VCaP (cell line): ENCODE measurements at regions not wholly inside any gene's neighbourhood (a gene's known extent, or its start where the extent isn't known, plus 50 kb on each side); places are given as distances from the start of the nearest gene placed in this dataset.

Source experiments
- H3K27ac ChIP-seq: fragments of 450-650 bp; 2 replicates; pipeline ENCODE4 v1.5.1; 2017
- TF ChIP-seq, protein P1 (sequence below): fragments of 450-650 bp; conservative IDR thresholded peaks from 2 replicates; pipeline ENCODE4 v1.5.1; 2017; ENCODE audit warnings: mild to moderate bottlenecking, moderate library complexity

DNA sequence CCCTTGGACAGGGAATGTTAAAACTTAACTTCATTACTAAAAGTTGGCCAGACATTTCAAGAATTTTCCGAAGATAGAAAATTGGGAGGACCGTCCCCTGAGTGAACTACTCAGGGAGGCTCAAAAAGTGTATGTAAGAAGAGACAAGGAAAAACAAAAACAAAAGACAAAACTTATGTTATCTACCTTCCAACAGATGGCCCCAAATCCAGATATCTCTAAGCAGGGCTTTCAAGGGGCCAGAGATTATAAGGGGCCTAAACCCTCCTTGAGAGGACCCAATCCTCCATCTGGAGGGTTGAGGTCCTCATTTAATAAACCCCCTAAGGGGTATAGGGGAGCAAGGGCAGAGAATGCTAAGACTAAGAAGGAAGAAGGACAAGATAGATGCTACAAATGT, 203.6 kb downstream of the SH2D4B start:
- TF ChIP-seq, protein P1, sequence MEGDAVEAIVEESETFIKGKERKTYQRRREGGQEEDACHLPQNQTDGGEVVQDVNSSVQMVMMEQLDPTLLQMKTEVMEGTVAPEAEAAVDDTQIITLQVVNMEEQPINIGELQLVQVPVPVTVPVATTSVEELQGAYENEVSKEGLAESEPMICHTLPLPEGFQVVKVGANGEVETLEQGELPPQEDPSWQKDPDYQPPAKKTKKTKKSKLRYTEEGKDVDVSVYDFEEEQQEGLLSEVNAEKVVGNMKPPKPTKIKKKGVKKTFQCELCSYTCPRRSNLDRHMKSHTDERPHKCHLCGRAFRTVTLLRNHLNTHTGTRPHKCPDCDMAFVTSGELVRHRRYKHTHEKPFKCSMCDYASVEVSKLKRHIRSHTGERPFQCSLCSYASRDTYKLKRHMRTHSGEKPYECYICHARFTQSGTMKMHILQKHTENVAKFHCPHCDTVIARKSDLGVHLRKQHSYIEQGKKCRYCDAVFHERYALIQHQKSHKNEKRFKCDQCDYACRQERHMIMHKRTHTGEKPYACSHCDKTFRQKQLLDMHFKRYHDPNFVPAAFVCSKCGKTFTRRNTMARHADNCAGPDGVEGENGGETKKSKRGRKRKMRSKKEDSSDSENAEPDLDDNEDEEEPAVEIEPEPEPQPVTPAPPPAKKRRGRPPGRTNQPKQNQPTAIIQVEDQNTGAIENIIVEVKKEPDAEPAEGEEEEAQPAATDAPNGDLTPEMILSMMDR: no peak
- no peak overlapping the region for H3K27ac ChIP-seq

DNA sequence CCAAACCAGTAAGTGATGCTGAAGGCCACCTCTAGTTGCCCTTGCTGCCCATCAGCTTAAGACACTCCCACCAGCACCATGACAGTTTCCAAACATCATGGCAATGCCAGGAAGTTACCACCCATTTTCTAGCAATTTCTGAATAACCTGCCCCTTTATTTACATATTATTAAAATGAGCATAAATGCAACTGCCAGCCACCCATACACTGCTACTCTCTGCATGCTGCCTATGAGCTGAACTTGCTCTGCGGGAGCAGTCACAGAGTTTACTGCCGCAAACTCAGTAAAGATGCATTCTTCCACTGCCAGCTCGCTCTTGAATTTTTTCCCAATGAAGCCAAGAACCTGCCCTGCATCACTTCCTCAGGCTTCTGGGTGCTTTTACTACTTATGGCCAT, 212.6 kb downstream of the SH2D4B start:
- TF ChIP-seq, protein P1: no peak

DNA sequence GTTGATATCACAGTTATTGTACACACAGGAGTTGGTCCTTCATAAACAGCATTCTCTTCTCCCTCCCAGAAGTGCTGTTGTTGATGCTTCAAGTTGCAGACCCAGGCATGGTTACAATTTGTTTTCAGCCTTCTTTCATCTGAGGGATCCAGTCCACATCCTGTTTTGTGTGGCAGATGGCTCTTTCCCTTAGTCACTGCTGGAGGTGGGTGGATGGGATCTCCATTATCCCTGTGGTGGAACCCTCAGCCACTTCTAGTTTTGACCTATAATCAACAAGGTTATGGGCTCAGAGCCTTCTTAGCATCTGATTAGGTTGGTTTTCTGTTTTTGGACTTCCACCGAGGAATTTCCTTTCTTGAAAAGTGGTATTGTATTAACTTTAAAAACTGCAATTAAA, 214.2 kb downstream of the SH2D4B start:
- H3K27ac ChIP-seq: no peak overlapping the region
- TF ChIP-seq, protein P1: no peak

More for the DNA sequence above, 212.6 kb downstream of the SH2D4B start:
- no peak overlapping the region for H3K27ac ChIP-seq

DNA sequence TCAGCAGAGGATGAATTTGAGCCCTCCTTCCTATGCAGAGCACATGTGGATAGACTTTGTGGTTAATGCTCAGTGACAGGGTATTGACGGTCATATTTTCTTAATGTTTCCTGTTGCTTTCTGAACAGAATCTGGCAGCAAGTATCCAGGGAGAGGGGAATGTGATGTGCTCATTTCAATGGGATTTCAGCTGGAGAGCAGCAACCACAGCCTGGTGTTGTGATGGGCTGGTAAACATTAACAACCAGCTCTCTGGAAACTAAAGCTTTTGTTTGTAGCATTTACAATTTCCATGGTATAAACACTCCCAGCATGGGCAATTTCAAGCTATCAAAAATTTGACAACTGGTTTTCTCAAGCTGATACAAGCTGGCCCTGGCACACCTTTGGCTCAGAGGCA, 215.9 kb downstream of the SH2D4B start:
- TF ChIP-seq, protein P1: no peak
- no peak overlapping the region for H3K27ac ChIP-seq

DNA sequence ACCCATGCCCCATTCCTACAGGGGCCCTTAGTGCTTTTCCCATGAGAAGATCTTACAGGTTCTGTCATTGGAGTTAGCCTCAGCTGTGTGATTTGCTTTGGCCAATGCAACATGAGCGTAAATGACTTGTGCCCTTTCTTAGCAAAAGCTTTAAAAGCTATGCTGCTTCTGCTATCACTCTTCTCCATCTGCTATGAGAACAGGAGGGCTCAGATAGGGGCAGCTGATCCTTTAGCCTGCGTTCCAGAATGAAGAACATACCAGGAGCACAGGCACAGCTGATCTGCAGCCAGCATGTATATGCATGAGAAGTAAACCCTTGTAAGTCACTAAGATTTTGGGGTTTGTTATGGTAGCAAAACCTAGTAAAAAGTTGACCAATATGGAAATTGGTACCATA, 218.2 kb downstream of the SH2D4B start:
- H3K27ac ChIP-seq: no peak overlapping the region
- TF ChIP-seq, protein P1: no peak

DNA sequence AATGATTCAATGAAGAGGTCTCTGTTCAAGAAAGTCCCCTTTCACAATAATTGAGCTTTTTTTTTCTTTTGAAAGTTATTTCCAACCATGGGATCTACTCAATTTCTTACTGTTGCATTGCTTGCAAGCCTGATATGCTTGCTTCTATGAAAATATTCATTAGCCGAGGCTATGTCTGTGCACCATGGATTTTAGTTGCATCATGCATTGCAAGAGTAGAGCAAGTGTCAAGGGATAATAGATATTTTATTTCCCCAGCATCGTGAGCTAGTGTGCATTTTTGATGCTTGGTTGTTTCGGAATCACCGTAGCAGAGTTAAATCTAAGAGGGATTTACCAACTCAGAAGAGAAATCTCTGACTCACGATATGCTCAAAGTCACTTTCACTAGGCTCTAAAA, 222.0 kb downstream of the SH2D4B start:
- TF ChIP-seq, protein P1: no peak
- no peak overlapping the region for H3K27ac ChIP-seq

DNA sequence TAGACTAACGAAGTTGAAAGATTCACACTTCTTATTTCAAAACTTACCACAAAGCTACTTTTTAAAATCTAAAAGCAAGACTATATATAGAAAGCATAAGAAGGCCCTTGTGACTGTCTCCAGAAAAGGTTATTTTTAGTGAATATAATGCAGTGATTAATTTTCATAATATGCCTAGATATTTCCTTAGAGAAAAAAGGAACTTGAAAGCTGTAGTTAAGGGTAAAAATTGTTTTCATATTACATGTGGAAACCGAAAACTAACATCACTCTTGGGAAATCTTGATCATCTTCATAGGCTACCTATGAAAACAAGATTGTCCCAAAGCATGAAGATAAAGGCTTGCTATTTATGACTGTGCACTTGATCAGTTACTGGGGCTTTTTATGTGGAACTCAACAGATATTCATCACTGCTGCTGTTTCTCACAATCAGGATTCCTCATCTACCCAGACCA, 223.2 kb downstream of the SH2D4B start:
- TF ChIP-seq, protein P1: no peak
- no peak overlapping the region for H3K27ac ChIP-seq
